K562 (cell line): ENCODE measurements at regions not wholly inside any gene's neighbourhood (a gene's known extent, or its start where the extent isn't known, plus 50 kb on each side); places are given as distances from the start of the nearest gene placed in this dataset.

Experiments used
- ATAC-seq: fragments of 200-7000 bp; cut with Tn5 transposase; 3 replicates; pipeline ENCODE4 v1.9.1; 2020; ENCODE audit warnings: moderate library complexity
- BruUV-seq: library from RNA; stranded (reverse); fragments of 400-500 nt; replicated peaks from 2 replicates; lab custom pipeline; 2021; lab: Mats Ljungman, UMichigan
- CTCF ChIA-PET: fragments of 300-600 bp; formaldehyde crosslinking; extraction: SDS; loops from one replicate; lab custom pipeline; 2021; ENCODE audit warnings: low intra/inter-chr PET ratio; lab: Yijun Ruan, JAX
- POLR2A ChIA-PET: fragments of 300-600, 350-650 bp; sonication (Branson Sonifier 250); formaldehyde crosslinking; extraction: SDS; loops from one replicate; lab custom pipeline; 2021; ENCODE audit warnings: antibody characterized with exemption, inconsistent platforms; lab: Yijun Ruan, JAX
- DNase-seq, 4 experiments: peaks; one replicate each; pipeline versions ENCODE4 v3.0.0 to v3.0.0-alpha.2; 2011 to 2018; ENCODE audit warnings: low spot score in 3 of 4, mixed read lengths in 3 of 4; ENCODE audit errors: extremely low read depth in 1 of 4
- FAIRE-seq: peaks from 2 replicates; lab custom pipeline; 2011; peaks lifted over from hg19 to GRCh38; lab: Jason Lieb, UNC
- H2AFZ ChIP-seq: 2 replicates; pipeline ENCODE4 v1.6.0; 2011; ENCODE audit warnings: low read depth, low read length, control low read depth, inconsistent platforms
- H3K27ac ChIP-seq: fragments of 200-600 bp; 3 replicates; pipeline ENCODE4 v1.8.0; 2011; ENCODE audit warnings: low read depth, mild to moderate bottlenecking, control low read depth, inconsistent platforms, low read length, moderate library complexity, mixed read lengths; ENCODE audit errors: extremely low read depth
- H3K27me3 ChIP-seq, 2 experiments: fragments of 300-600 bp in 1 of 2; 2 replicates in 1 of 2; 3 replicates in 1 of 2; pipeline versions ENCODE4 v1.6.0 to v1.8.0; 2011; ENCODE audit warnings: inconsistent platforms in 2 of 2, low read length in 2 of 2, mild to moderate bottlenecking in 1 of 2, mixed read lengths in 1 of 2, moderate library complexity in 1 of 2; ENCODE audit not compliant: control insufficient read depth in 2 of 2, insufficient read depth in 2 of 2
- H3K36me3 ChIP-seq: fragments of 300-600 bp; 3 replicates; pipeline ENCODE4 v1.8.0; 2011; ENCODE audit warnings: mild to moderate bottlenecking, low read length, inconsistent platforms; ENCODE audit not compliant: control insufficient read depth, insufficient read depth
- H3K4me1 ChIP-seq, 2 experiments: fragments of 200-600 bp in 1 of 2; replicated peaks in 1 of 2; 2 replicates in 1 of 2; 3 replicates in 1 of 2; pipeline versions ENCODE4 v1.5.1 to v1.8.0; 2011; ENCODE audit warnings: inconsistent platforms in 2 of 2, low read length in 2 of 2, mild to moderate bottlenecking in 1 of 2, mixed read lengths in 1 of 2, moderate library complexity in 1 of 2; ENCODE audit not compliant: control insufficient read depth in 2 of 2, insufficient read depth in 2 of 2
- H3K4me2 ChIP-seq: 2 replicates; pipeline ENCODE4 v1.6.1; 2011; ENCODE audit warnings: low read length, control low read depth, inconsistent platforms, mixed read lengths; ENCODE audit not compliant: insufficient read depth
- H3K4me3 ChIP-seq: fragments of 200-600 bp; sonication (generic), shearing (Covaris generic); 2 replicates; pipeline ENCODE4 v1.5.1; 2016; ENCODE audit warnings: control low read depth, inconsistent platforms
- H3K79me2 ChIP-seq: fragments of 200-600 bp; 3 replicates; pipeline ENCODE4 v1.8.0; 2011; ENCODE audit warnings: low read length, inconsistent platforms; ENCODE audit not compliant: control insufficient read depth, insufficient read depth
- H3K9ac ChIP-seq, 2 experiments: 2 replicates each; pipeline versions ENCODE4 v1.6.0 to v1.6.1; 2011; ENCODE audit warnings: low read depth in 2 of 2, low read length in 2 of 2, control low read depth in 1 of 2, inconsistent platforms in 1 of 2, mild to moderate bottlenecking in 1 of 2, mixed read lengths in 1 of 2; ENCODE audit not compliant: insufficient read depth in 1 of 2
- H3K9me1 ChIP-seq: one replicate; pipeline ENCODE4 v1.6.0; 2011; ENCODE audit warnings: inconsistent platforms, mild to moderate bottlenecking, low read length, moderate library complexity; ENCODE audit not compliant: control insufficient read depth, insufficient read depth
- H3K9me3 ChIP-seq: replicated peaks from 2 replicates; pipeline ENCODE4 v1.5.1; 2011; ENCODE audit warnings: low read depth, low read length, inconsistent platforms; ENCODE audit not compliant: control insufficient read depth, insufficient read depth
- H4K20me1 ChIP-seq: replicated peaks from 2 replicates; pipeline ENCODE4 v1.6.1; 2011; ENCODE audit warnings: low read length, inconsistent platforms, mixed read lengths; ENCODE audit not compliant: control insufficient read depth, insufficient read depth
- CEBPB ChIP-seq: fragments of 450-650 bp; IDR thresholded peaks from 2 replicates; pipeline ENCODE4 v1.6.1; 2016; ENCODE audit warnings: missing genetic modification characterization, missing compliant biosample characterization
- CTCF ChIP-seq, 3 experiments: IDR thresholded peaks in 2 of 3; conservative IDR thresholded peaks in 1 of 3; 2 replicates each; pipeline ENCODE4 v1.5.1; 2011 to 2012; ENCODE audit warnings: low read length in 3 of 3, mild to moderate bottlenecking in 3 of 3, control low read depth in 2 of 3, improper control_type of control experiment in 1 of 3, inconsistent platforms in 1 of 3, low read depth in 1 of 3, mixed read lengths in 1 of 3, moderate library complexity in 1 of 3; ENCODE audit not compliant: insufficient read depth in 2 of 3
- DNMT1 ChIP-seq: fragments of 450-650 bp; IDR thresholded peaks from 2 replicates; pipeline ENCODE4 v1.6.1; 2016; ENCODE audit warnings: antibody characterized with exemption, mild to moderate bottlenecking
- ETS1 ChIP-seq: conservative IDR thresholded peaks from 2 replicates; pipeline ENCODE4 v1.6.1; 2011; ENCODE audit warnings: low read depth, mild to moderate bottlenecking, low read length; ENCODE audit not compliant: control insufficient read depth
- FOXJ3 ChIP-seq: sonication (generic); formaldehyde crosslinking; IDR thresholded peaks from 2 replicates; pipeline ENCODE4 v1.4.0; 2020; ENCODE audit warnings: mild to moderate bottlenecking, missing genetic modification reagents
- GTF3C2 ChIP-seq: IDR thresholded peaks from 3 replicates; pipeline ENCODE4 v1.6.1; 2011; ENCODE audit warnings: borderline replicate concordance, mild to moderate bottlenecking, moderate library complexity; ENCODE audit not compliant: insufficient read length; ENCODE audit errors: extremely low read depth
- SIRT6 ChIP-seq: IDR thresholded peaks from one replicate; pipeline ENCODE4 v1.6.1; 2012; ENCODE audit warnings: low read depth, mild to moderate bottlenecking, control low read depth, inconsistent platforms, low read length, moderate library complexity
- ZNF146 ChIP-seq: IDR thresholded peaks from one replicate; pipeline ENCODE4 v1.6.1; 2018; ENCODE audit warnings: missing compliant biosample characterization; ENCODE audit not compliant: unreplicated experiment
- ZNF696 ChIP-seq: fragments of 250-450 bp; sonication (Bioruptor Pico); conservative IDR thresholded peaks from 2 replicates; pipeline ENCODE4 v1.4.0; 2020; ENCODE audit warnings: mild to moderate bottlenecking, moderate library complexity
- ZNF699 ChIP-seq: fragments of 250-450 bp; sonication (Bioruptor Pico); IDR thresholded peaks from 2 replicates; pipeline ENCODE4 v1.8.0; 2021; ENCODE audit warnings: mild to moderate bottlenecking, moderate library complexity; ENCODE audit not compliant: insufficient replicate concordance
- ZNF75A ChIP-seq: fragments of 450-650 bp; formaldehyde crosslinking; IDR thresholded peaks from 2 replicates; pipeline ENCODE4 v1.4.0; 2020; ENCODE audit warnings: mild to moderate bottlenecking
- WGBS: fragments of 100-300 bp; shearing (Covaris generic); methylation state at CpG from one replicate; pipeline ENCODE4 v1.1.6; 2016; ENCODE audit warnings: low coverage, mixed read lengths; ENCODE audit not compliant: insufficient coverage; ENCODE audit errors: missing lambda C conversion rate; 5-methylcytosine and 5-hydroxymethylcytosine counted together
- in situ Hi-C: fragments of 300-500 bp; cut with MboI; formaldehyde crosslinking; loops from 4 replicates; pipeline ENCODE4 v1.15.0; 2018; ENCODE audit warnings: inconsistent platforms, mixed read lengths
- intact Hi-C: fragments of 100-400 bp; cut with micrococcal nuclease; formaldehyde crosslinking; loops from 2 replicates; pipeline ENCODE4 v1.14.2; 2022

GRCh38 chr18:25604196-25604893, 252.4 kb upstream of the ZNF521 start:
- H3K9me1 ChIP-seq: no peaks in the 10 kb centered on the region
- FAIRE-seq (no peak), DNase-seq (no peak), ATAC-seq (no peak)
- no peaks in the 10 kb centered on the region for H3K36me3 ChIP-seq
- no peak overlapping the region for H3K27ac ChIP-seq
- no peaks in the 10 kb centered on the region for H3K27me3 ChIP-seq
- no peak overlapping the region for H3K4me3 ChIP-seq
- no peaks in the 10 kb centered on the region; the same call in 1 of the 2 replicates for H3K9me3 ChIP-seq
- H2AFZ ChIP-seq: no peak overlapping the region
- H3K79me2 ChIP-seq: no peaks in the 10 kb centered on the region
- ChIA-PET POLR2A (no interaction called here), CTCF (no interaction called here)
- no peak overlapping the region for H3K4me2 ChIP-seq
- in situ Hi-C loops (no loop called here), intact Hi-C loops (no loop called here)
- BruUV-seq: no TSS peak
- H4K20me1 ChIP-seq: no peaks in the 10 kb centered on the region
- no peak overlapping the region for H3K9ac ChIP-seq
- H3K4me1 ChIP-seq: no peaks in the 10 kb centered on the region
- WGBS: under 1% methylated on average over 8 of the region's 8 CpGs
- TF ChIP-seq DNMT1 (no peak), ZNF699 (CRISPR knock-in tag) (no peak), ZNF75A (CRISPR knock-in tag) (no peak), FOXJ3 (no peak), SIRT6 (no peak), CTCF (IDR thresholded peaks at IDR 0.05 in 2 of 3, conservative IDR thresholded peaks at IDR 0.05 in 1 of 3; ENCODE audit: insufficient read depth in 2 of 3, low read depth in 1 of 3, low read length in 3 of 3) (no peak), GTF3C2 (no peak), ZNF696 (CRISPR knock-in tag) (no peak), CEBPB (tag) (no peak), ZNF146 (CRISPR knock-in tag) (no peak), ETS1 (no peak)
